ENCODE measurements at regions not wholly inside any gene's neighbourhood (a gene's known extent, or its start where the extent isn't known, plus 50 kb on each side); places are given as distances from the start of the nearest gene placed in this dataset.

- TF ChIP-seq EP300 (IDR thresholded peaks at IDR 0.05): no peak
- TF ChIP-seq CTCF (IDR thresholded peaks at IDR 0.05): no peak
- TF ChIP-seq POLR2A (IDR thresholded peaks at IDR 0.05): no peak
- TF ChIP-seq POLR2AphosphoS5 (IDR thresholded peaks at IDR 0.05): no peak
Measured at GRCh38 chrX:39848900-39849299, 248.9 kb downstream of the BCOR start.
